ENCODE measurements at regions not wholly inside any gene's neighbourhood (a gene's known extent, or its start where the extent isn't known, plus 50 kb on each side); places are given as distances from the start of the nearest gene placed in this dataset.

GRCh38 chr10:29962166-29962850 lies 97.1 kb downstream of the JCAD start:
- Mint-ChIP-seq H3K4me1 (no peaks in the 10 kb centered on the region), H3K27ac (no peak overlapping the region), H3K9me3 (no peaks in the 10 kb centered on the region), H3K36me3 (ENCODE audit: low read depth) (no peaks in the 10 kb centered on the region), H3K27me3 (peaks cover 1% of the 10 kb centered on the region), H3K4me3 (no peak overlapping the region)
- DNase-seq (no peak), ATAC-seq (no peak)

GRCh38 chr10:29961351-29961750 lies 98.0 kb downstream of the JCAD start:
- H3K27ac Mint-ChIP-seq, result no peak overlapping the region
- no peaks in the 10 kb centered on the region for H3K36me3 Mint-ChIP-seq (ENCODE audit: low read depth)
- DNase-seq (no peak), ATAC-seq (no peak)
- no peak overlapping the region for H3K4me3 Mint-ChIP-seq
- H3K4me1 Mint-ChIP-seq, result no peaks in the 10 kb centered on the region
- peaks cover 1% of the 10 kb centered on the region for H3K27me3 Mint-ChIP-seq
- H3K9me3 Mint-ChIP-seq, result no peaks in the 10 kb centered on the region

GRCh38 chr10:29960261-29960660 lies 99.1 kb downstream of the JCAD start:
- H3K4me3 Mint-ChIP-seq, result no peak overlapping the region
- H3K9me3 Mint-ChIP-seq, result no peaks in the 10 kb centered on the region
- H3K27ac Mint-ChIP-seq, result no peak overlapping the region
- ATAC-seq (no peak), DNase-seq (no peak)
- no peaks in the 10 kb centered on the region for H3K4me1 Mint-ChIP-seq
- no peaks in the 10 kb centered on the region for H3K36me3 Mint-ChIP-seq (ENCODE audit: low read depth)
- H3K27me3 Mint-ChIP-seq, result peaks cover 1% of the 10 kb centered on the region

GRCh38 chr10:29959586-29959985 lies 99.8 kb downstream of the JCAD start:
- Mint-ChIP-seq H3K27ac (no peak overlapping the region), H3K4me1 (no peaks in the 10 kb centered on the region), H3K4me3 (no peak overlapping the region), H3K36me3 (ENCODE audit: low read depth) (no peaks in the 10 kb centered on the region), H3K27me3 (peaks cover 1% of the 10 kb centered on the region), H3K9me3 (no peaks in the 10 kb centered on the region)
- DNase-seq, result no peak
- no peak for ATAC-seq

- no peaks in the 10 kb centered on the region for H3K9me3 Mint-ChIP-seq
- no peak overlapping the region for H3K4me3 Mint-ChIP-seq
- H3K36me3 Mint-ChIP-seq (ENCODE audit: low read depth), result no peaks in the 10 kb centered on the region
- H3K4me1 Mint-ChIP-seq, result no peaks in the 10 kb centered on the region
- ATAC-seq, result no peak
- DNase-seq, result no peak
- no peak overlapping the region for H3K27ac Mint-ChIP-seq
- no peaks in the 10 kb centered on the region for H3K27me3 Mint-ChIP-seq
These were observed 100.9 kb downstream of the JCAD start for GRCh38 chr10:29958440-29958839.

GRCh38 chr10:29957907-29958331 lies 101.5 kb downstream of the JCAD start:
- no peak for ATAC-seq
- Mint-ChIP-seq H3K9me3 (no peaks in the 10 kb centered on the region), H3K27ac (no peak overlapping the region), H3K36me3 (ENCODE audit: low read depth) (no peaks in the 10 kb centered on the region), H3K4me3 (no peak overlapping the region), H3K27me3 (no peaks in the 10 kb centered on the region), H3K4me1 (no peaks in the 10 kb centered on the region)
- DNase-seq, result no peak

- Mint-ChIP-seq H3K27ac (no peak overlapping the region), H3K9me3 (no peaks in the 10 kb centered on the region), H3K27me3 (no peaks in the 10 kb centered on the region), H3K4me3 (no peak overlapping the region), H3K4me1 (no peaks in the 10 kb centered on the region), H3K36me3 (ENCODE audit: low read depth) (no peaks in the 10 kb centered on the region)
- DNase-seq, result no peak
- no peak for ATAC-seq
These were observed 102.2 kb downstream of the JCAD start for GRCh38 chr10:29957236-29957635.

GRCh38 chr10:29956335-29956924 lies 103.0 kb downstream of the JCAD start:
- H3K4me3 Mint-ChIP-seq, result no peak overlapping the region
- ATAC-seq (no peak), DNase-seq (no peak)
- no peaks in the 10 kb centered on the region for H3K4me1 Mint-ChIP-seq
- H3K27me3 Mint-ChIP-seq, result no peaks in the 10 kb centered on the region
- no peak overlapping the region for H3K27ac Mint-ChIP-seq
- no peaks in the 10 kb centered on the region for H3K9me3 Mint-ChIP-seq
- no peaks in the 10 kb centered on the region for H3K36me3 Mint-ChIP-seq (ENCODE audit: low read depth)

- Mint-ChIP-seq H3K36me3 (ENCODE audit: low read depth) (no peaks in the 10 kb centered on the region), H3K27me3 (no peaks in the 10 kb centered on the region), H3K9me3 (no peaks in the 10 kb centered on the region), H3K27ac (no peak overlapping the region), H3K4me1 (no peaks in the 10 kb centered on the region), H3K4me3 (no peak overlapping the region)
- DNase-seq (no peak), ATAC-seq (no peak)
These were observed 104.0 kb downstream of the JCAD start for GRCh38 chr10:29955329-29955935.

- H3K27me3 Mint-ChIP-seq, result no peaks in the 10 kb centered on the region
- H3K27ac Mint-ChIP-seq, result no peak overlapping the region
- no peaks in the 10 kb centered on the region for H3K36me3 Mint-ChIP-seq (ENCODE audit: low read depth)
- no peak overlapping the region for H3K4me3 Mint-ChIP-seq
- H3K9me3 Mint-ChIP-seq, result no peaks in the 10 kb centered on the region
- ATAC-seq (no peak), DNase-seq (no peak)
- H3K4me1 Mint-ChIP-seq, result peaks cover 5% of the 10 kb centered on the region
These were observed 107.9 kb downstream of the JCAD start for GRCh38 chr10:29951441-29951931.

- H3K27me3 Mint-ChIP-seq, result no peaks in the 10 kb centered on the region
- H3K27ac Mint-ChIP-seq, result no peak overlapping the region
- H3K4me3 Mint-ChIP-seq, result no peak overlapping the region
- H3K36me3 Mint-ChIP-seq (ENCODE audit: low read depth), result no peaks in the 10 kb centered on the region
- ATAC-seq (no peak), DNase-seq (no peak)
- H3K9me3 Mint-ChIP-seq, result no peaks in the 10 kb centered on the region
- H3K4me1 Mint-ChIP-seq, result peaks cover 5% of the 10 kb centered on the region
These were observed 109.0 kb downstream of the JCAD start for GRCh38 chr10:29950391-29950790.

GRCh38 chr10:29949411-29950011 lies 109.9 kb downstream of the JCAD start:
- ATAC-seq (peak; percentile 15), DNase-seq (no peak)
- Mint-ChIP-seq H3K4me3 (no peak overlapping the region), H3K36me3 (ENCODE audit: low read depth) (no peaks in the 10 kb centered on the region), H3K27ac (no peak overlapping the region), H3K9me3 (no peaks in the 10 kb centered on the region), H3K4me1 (peaks cover 5% of the 10 kb centered on the region), H3K27me3 (no peaks in the 10 kb centered on the region)

- Mint-ChIP-seq H3K4me1 (peaks cover 5% of the 10 kb centered on the region), H3K36me3 (ENCODE audit: low read depth) (no peaks in the 10 kb centered on the region), H3K9me3 (no peaks in the 10 kb centered on the region), H3K27me3 (no peaks in the 10 kb centered on the region), H3K4me3 (no peak overlapping the region), H3K27ac (no peak overlapping the region)
- peak; percentile 46 for ATAC-seq
- no peak for DNase-seq
These were observed 110.5 kb downstream of the JCAD start for GRCh38 chr10:29948881-29949355.

GRCh38 chr10:29947701-29948060 lies 111.7 kb downstream of the JCAD start:
- Mint-ChIP-seq H3K27ac (no peak overlapping the region), H3K36me3 (ENCODE audit: low read depth) (no peaks in the 10 kb centered on the region), H3K4me3 (no peak overlapping the region), H3K27me3 (no peaks in the 10 kb centered on the region), H3K4me1 (peaks cover 5% of the 10 kb centered on the region), H3K9me3 (no peaks in the 10 kb centered on the region)
- ATAC-seq (no peak), DNase-seq (no peak)
